ENCODE measurements at regions not wholly inside any gene's neighbourhood (a gene's known extent, or its start where the extent isn't known, plus 50 kb on each side); places are given as distances from the start of the nearest gene placed in this dataset.

- no peak for TF ChIP-seq EP300 (conservative IDR thresholded peaks at IDR 0.05; ENCODE audit: poor library complexity, severe bottlenecking)
- TF ChIP-seq RAD21 (conservative IDR thresholded peaks at IDR 0.05): no peak
- TF ChIP-seq CTCF (IDR thresholded peaks at IDR 0.05; ENCODE audit: poor library complexity, severe bottlenecking): no peak
- TF ChIP-seq POLR2AphosphoS5 (IDR thresholded peaks at IDR 0.05): no peak
- no peak for TF ChIP-seq TAF1 (IDR thresholded peaks at IDR 0.05; ENCODE audit: low read depth)
- TF ChIP-seq REST (IDR thresholded peaks at IDR 0.05; ENCODE audit: borderline replicate concordance): no peak
- TF ChIP-seq MXI1 (conservative IDR thresholded peaks at IDR 0.05; ENCODE audit: poor library complexity, severe bottlenecking): no peak
Measured at GRCh38 chr3:33920511-33920910, 122.1 kb downstream of the PDCD6IP start.

Data from neural cell (in vitro differentiated cells).